Neutrophil (primary cell): ENCODE measurements at regions not wholly inside any gene's neighbourhood (a gene's known extent, or its start where the extent isn't known, plus 50 kb on each side); places are given as distances from the start of the nearest gene placed in this dataset.

Experiments
- H3K27ac ChIP-seq: fragments of 200-600 bp; sonication (generic); 2 replicates; pipeline ENCODE4 v1.5.1; 2016; ENCODE audit warnings: mild to moderate bottlenecking, moderate library complexity
- H3K27me3 ChIP-seq: fragments of 200-600 bp; sonication (generic); 2 replicates; pipeline ENCODE4 v1.6.0; 2016; ENCODE audit warnings: mild to moderate bottlenecking
- H3K36me3 ChIP-seq: fragments of 200-600 bp; sonication (generic); 2 replicates; pipeline ENCODE4 v1.5.1; 2017
- H3K4me1 ChIP-seq, 2 experiments: fragments of 200-600 bp in 1 of 2; sonication (generic) in 1 of 2; 1 replicate in 1 of 2; 2 replicates in 1 of 2; pipeline versions ENCODE4 v1.5.1 to v1.6.1; 2013 to 2016; ENCODE audit warnings: low read depth in 1 of 2, low read length in 1 of 2, mild to moderate bottlenecking in 1 of 2, moderate library complexity in 1 of 2; ENCODE audit not compliant: control insufficient read depth in 1 of 2, insufficient read depth in 1 of 2
- H3K4me3 ChIP-seq, 2 experiments: fragments of 200-600 bp in 1 of 2; sonication (generic) in 1 of 2; 1 replicate in 1 of 2; 2 replicates in 1 of 2; pipeline ENCODE4 v1.5.1; 2013 to 2016; ENCODE audit warnings: low read depth in 1 of 2, low read length in 1 of 2, mild to moderate bottlenecking in 1 of 2, moderate library complexity in 1 of 2
- H3K9me3 ChIP-seq: fragments of 200-600 bp; sonication (generic); 2 replicates; pipeline ENCODE4 v1.5.1; 2016
- TF ChIP-seq, protein P1 (sequence below): fragments of 200-600 bp; sonication (generic); IDR thresholded peaks from 2 replicates; pipeline ENCODE4 v1.5.1; 2016; ENCODE audit warnings: antibody characterized with exemption

DNA sequence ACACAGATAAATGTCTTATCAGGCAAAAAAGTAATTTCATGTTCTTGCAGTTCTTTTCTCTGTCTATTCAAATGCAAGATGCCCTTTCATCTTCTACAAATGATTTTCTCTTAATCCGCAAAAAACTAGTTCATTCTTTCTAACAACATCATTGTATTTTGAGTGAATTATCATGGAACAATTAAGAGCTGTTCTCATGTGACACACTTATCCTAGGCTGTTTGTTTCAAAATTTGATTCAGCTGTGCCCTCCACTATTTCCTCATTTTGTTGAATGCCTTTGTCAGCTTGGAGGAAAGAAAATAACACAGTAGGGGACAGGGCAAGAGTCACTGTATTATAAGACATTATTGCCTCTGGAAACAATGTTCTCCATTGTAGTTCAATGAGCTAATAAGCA lies 396.9 kb downstream of the KCTD12 start:
- TF ChIP-seq, protein P1, sequence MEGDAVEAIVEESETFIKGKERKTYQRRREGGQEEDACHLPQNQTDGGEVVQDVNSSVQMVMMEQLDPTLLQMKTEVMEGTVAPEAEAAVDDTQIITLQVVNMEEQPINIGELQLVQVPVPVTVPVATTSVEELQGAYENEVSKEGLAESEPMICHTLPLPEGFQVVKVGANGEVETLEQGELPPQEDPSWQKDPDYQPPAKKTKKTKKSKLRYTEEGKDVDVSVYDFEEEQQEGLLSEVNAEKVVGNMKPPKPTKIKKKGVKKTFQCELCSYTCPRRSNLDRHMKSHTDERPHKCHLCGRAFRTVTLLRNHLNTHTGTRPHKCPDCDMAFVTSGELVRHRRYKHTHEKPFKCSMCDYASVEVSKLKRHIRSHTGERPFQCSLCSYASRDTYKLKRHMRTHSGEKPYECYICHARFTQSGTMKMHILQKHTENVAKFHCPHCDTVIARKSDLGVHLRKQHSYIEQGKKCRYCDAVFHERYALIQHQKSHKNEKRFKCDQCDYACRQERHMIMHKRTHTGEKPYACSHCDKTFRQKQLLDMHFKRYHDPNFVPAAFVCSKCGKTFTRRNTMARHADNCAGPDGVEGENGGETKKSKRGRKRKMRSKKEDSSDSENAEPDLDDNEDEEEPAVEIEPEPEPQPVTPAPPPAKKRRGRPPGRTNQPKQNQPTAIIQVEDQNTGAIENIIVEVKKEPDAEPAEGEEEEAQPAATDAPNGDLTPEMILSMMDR, result no peak
- Histone ChIP-seq H3K27ac (no peak overlapping the region), H3K4me1 (no peaks in the 10 kb centered on the region), H3K9me3 (no peaks in the 10 kb centered on the region), H3K27me3 (no peaks in the 10 kb centered on the region), H3K36me3 (no peaks in the 10 kb centered on the region), H3K4me3 (no peak overlapping the region)

DNA sequence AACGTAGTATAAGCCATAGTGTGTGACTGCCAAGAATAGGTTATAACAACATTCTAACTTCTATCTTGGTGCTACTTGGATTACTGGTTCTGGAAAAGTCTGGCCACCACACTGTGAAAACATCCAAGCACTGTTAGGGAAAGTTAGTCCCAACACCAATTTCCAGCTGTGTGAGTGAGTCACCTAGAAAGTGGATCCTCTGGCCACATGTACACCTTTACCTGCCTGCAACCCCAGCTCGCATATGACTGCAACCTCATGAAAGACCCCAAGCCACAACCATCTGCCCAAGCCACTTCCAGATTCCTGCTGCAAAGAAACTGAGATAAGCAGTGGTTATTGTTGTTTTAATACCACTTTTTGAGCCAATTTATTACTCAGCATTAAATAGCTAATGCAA lies 404.5 kb downstream of the KCTD12 start:
- Histone ChIP-seq H3K9me3 (no peaks in the 10 kb centered on the region), H3K27ac (no peak overlapping the region), H3K4me3 (no peak overlapping the region), H3K27me3 (no peaks in the 10 kb centered on the region), H3K4me1 (no peaks in the 10 kb centered on the region), H3K36me3 (no peaks in the 10 kb centered on the region)
- TF ChIP-seq, protein P1, result no peak

DNA sequence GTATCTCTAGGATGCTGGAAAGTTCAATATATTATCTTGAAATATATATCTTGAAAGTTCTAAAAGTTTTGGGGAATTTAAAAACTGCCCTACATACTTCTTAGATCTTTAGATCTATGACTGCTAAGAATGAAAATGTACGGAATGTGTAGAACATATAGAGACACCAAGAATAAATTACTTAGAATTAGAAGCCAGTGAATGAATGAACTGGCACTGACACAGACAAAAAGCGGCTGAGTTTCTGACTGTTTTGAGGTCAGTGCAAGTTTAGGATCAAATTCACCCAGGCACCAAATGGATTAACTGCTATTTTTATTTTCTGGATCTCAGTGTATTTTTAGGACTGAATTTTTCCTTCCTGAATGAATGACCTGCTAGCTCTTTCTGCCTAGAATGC lies 411.2 kb downstream of the KCTD12 start:
- Histone ChIP-seq H3K4me3 (no peak overlapping the region), H3K4me1 (no peaks in the 10 kb centered on the region), H3K36me3 (no peaks in the 10 kb centered on the region), H3K27me3 (no peaks in the 10 kb centered on the region), H3K27ac (no peak overlapping the region), H3K9me3 (no peaks in the 10 kb centered on the region)
- TF ChIP-seq, protein P1, result no peak

DNA sequence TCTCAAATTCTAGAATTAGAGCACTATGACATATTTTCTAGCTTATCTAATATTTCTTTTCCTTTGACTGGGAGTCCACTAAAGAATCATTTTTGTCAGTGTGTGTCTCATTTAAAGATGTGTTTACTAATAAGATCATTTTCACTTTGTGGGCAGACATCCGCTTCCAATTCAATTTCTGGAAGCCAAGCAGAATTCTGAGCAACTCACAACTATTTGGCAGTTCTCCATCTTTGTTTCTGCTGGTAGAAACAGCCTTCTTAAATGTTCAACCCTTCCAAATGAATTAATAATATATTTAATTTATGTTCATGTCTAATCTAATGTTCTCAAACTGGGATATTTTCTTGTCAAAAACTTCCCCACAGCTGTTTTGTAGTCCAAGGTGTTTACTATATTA lies 411.8 kb downstream of the KCTD12 start:
- Histone ChIP-seq H3K36me3 (no peaks in the 10 kb centered on the region), H3K27me3 (no peaks in the 10 kb centered on the region)

DNA sequence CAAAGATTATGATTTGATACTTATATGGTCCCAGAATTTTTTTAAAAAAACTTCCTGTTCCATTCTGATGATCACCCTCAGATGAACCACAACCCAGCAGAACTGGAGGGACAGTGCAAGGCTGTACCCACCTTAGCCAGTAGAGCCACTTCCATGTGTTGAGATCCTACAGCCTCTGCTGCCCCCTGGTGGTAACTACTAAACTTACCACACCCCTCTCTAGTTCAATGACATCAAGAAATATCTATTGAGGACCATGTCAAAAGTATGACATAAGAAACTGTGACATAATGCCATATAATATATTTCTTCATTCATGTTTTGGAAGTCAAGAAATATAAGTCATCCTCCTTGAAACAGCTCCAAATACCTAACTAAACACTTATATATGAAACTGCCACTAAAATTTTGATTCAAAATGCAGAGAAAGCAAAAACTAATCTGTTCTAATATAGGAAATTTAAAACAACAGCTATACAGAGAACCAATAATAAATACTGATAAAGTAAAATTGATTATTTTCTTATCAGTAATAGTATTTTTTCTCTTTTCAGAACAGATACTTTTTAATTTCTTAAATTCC lies 412.6 kb downstream of the KCTD12 start:
- TF ChIP-seq, protein P1, result peak; percentile 75
- no peak overlapping the region for H3K4me3 ChIP-seq
- no peaks in the 10 kb centered on the region for H3K27me3 ChIP-seq
- H3K27ac ChIP-seq, result no peak overlapping the region
- H3K4me1 ChIP-seq, result no peaks in the 10 kb centered on the region
- H3K9me3 ChIP-seq, result no peaks in the 10 kb centered on the region
- H3K36me3 ChIP-seq, result no peaks in the 10 kb centered on the region

More for the DNA sequence above, 411.8 kb downstream of the KCTD12 start:
- TF ChIP-seq, protein P1, result no peak
- no peaks in the 10 kb centered on the region for H3K4me1 ChIP-seq
- no peaks in the 10 kb centered on the region for H3K9me3 ChIP-seq
- no peak overlapping the region for H3K27ac ChIP-seq
- H3K4me3 ChIP-seq, result no peak overlapping the region

DNA sequence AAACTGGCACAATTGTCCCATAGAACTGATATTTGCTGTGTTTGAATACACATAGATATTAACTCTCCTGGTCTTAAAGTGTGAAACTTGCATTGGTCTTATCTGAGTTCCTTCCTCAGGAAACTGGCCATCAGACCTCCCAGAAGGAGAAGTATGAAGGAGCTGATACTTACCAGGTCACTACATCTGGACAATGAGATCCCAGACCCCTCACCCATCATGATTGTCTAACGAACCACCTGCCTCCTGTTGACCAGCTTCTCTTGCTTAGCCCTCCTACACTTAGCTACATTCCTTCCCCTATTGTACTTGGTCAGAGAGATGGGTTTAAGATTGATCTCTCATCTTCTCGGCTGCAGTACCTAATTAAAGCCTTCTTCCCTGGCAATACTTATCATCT lies 413.3 kb downstream of the KCTD12 start:
- no peaks in the 10 kb centered on the region for H3K36me3 ChIP-seq
- TF ChIP-seq, protein P1, result no peak
- H3K27ac ChIP-seq, result no peak overlapping the region
- no peak overlapping the region for H3K4me3 ChIP-seq
- no peaks in the 10 kb centered on the region for H3K9me3 ChIP-seq
- no peaks in the 10 kb centered on the region for H3K27me3 ChIP-seq
- H3K4me1 ChIP-seq, result no peaks in the 10 kb centered on the region
